ENCODE measurements at regions not wholly inside any gene's neighbourhood (a gene's known extent, or its start where the extent isn't known, plus 50 kb on each side); places are given as distances from the start of the nearest gene placed in this dataset.
"Not testable (repeated sequence)": the region's sequence is repeated elsewhere in the genome, so short reads cannot be mapped to it uniquely, and the experiment has no call there.

- H3K4me3 ChIP-seq (ENCODE audit: low read depth, low read length) = no peak overlapping the region
- no peaks in the 10 kb centered on the region for H3K36me3 ChIP-seq
- DNase-seq = no peak
- no peaks in the 10 kb centered on the region for H3K27me3 ChIP-seq (ENCODE audit: insufficient read depth, low read depth, severe bottlenecking)
- no peak overlapping the region for H3K27ac ChIP-seq
- no peaks in the 10 kb centered on the region for H3K9me3 ChIP-seq (ENCODE audit: severe bottlenecking)
- no peak for TF ChIP-seq CTCF (IDR thresholded peaks at IDR 0.05; ENCODE audit: low read depth, low read length)
These were observed 404.1 kb downstream of the ZEB2 start for GRCh38 chr2:144115739-144116291.

GRCh38 chr2:144114760-144115159 is 405.2 kb downstream of the ZEB2 start:
- no peaks in the 10 kb centered on the region for H3K27me3 ChIP-seq (ENCODE audit: insufficient read depth, low read depth, severe bottlenecking)
- DNase-seq = no peak
- H3K27ac ChIP-seq = no peak overlapping the region
- no peak for TF ChIP-seq CTCF (IDR thresholded peaks at IDR 0.05; ENCODE audit: low read depth, low read length)
- H3K4me3 ChIP-seq (ENCODE audit: low read depth, low read length) = no peak overlapping the region
- peaks cover 3% of the 10 kb centered on the region for H3K9me3 ChIP-seq (ENCODE audit: severe bottlenecking)
- H3K36me3 ChIP-seq = no peaks in the 10 kb centered on the region

GRCh38 chr2:144111437-144111836 is 408.5 kb downstream of the ZEB2 start:
- Histone ChIP-seq H3K27ac (no peak overlapping the region), H3K27me3 (ENCODE audit: insufficient read depth, low read depth, severe bottlenecking) (no peaks in the 10 kb centered on the region), H3K36me3 (no peaks in the 10 kb centered on the region), H3K4me3 (ENCODE audit: low read depth, low read length) (no peak overlapping the region), H3K9me3 (ENCODE audit: severe bottlenecking) (peaks cover 3% of the 10 kb centered on the region)
- no peak for TF ChIP-seq CTCF (IDR thresholded peaks at IDR 0.05; ENCODE audit: low read depth, low read length)
- DNase-seq = no peak

GRCh38 chr2:144106104-144106503 is 413.8 kb downstream of the ZEB2 start:
- not testable (repeated sequence) for H3K27me3 ChIP-seq (ENCODE audit: insufficient read depth, low read depth, severe bottlenecking); H3K9me3 ChIP-seq (ENCODE audit: severe bottlenecking); DNase-seq; H3K27ac ChIP-seq; H3K4me3 ChIP-seq (ENCODE audit: low read depth, low read length); H3K36me3 ChIP-seq

- Histone ChIP-seq H3K27me3 (ENCODE audit: insufficient read depth, low read depth, severe bottlenecking) (no peaks in the 10 kb centered on the region), H3K27ac (no peak overlapping the region), H3K4me3 (ENCODE audit: low read depth, low read length) (no peak overlapping the region), H3K36me3 (no peaks in the 10 kb centered on the region), H3K9me3 (ENCODE audit: severe bottlenecking) (peaks cover 7% of the 10 kb centered on the region)
- TF ChIP-seq CTCF (IDR thresholded peaks at IDR 0.05; ENCODE audit: low read depth, low read length) = no peak
- DNase-seq = no peak
These were observed 417.5 kb downstream of the ZEB2 start for GRCh38 chr2:144102386-144102785.

- peaks cover 7% of the 10 kb centered on the region for H3K9me3 ChIP-seq (ENCODE audit: severe bottlenecking)
- no peaks in the 10 kb centered on the region for H3K36me3 ChIP-seq
- no peaks in the 10 kb centered on the region for H3K27me3 ChIP-seq (ENCODE audit: insufficient read depth, low read depth, severe bottlenecking)
- TF ChIP-seq CTCF (IDR thresholded peaks at IDR 0.05; ENCODE audit: low read depth, low read length) = no peak
- no peak overlapping the region for H3K27ac ChIP-seq
- DNase-seq = no peak
- no peak overlapping the region for H3K4me3 ChIP-seq (ENCODE audit: low read depth, low read length)
These were observed 420.0 kb downstream of the ZEB2 start for GRCh38 chr2:144099780-144100377.

Data from WERI-Rb-1 (cell line).